Activated CD4-positive, alpha-beta T cell treated with anti-CD3 and anti-CD28 coated beads for 24 hours (primary cell): ENCODE measurements at regions not wholly inside any gene's neighbourhood (a gene's known extent, or its start where the extent isn't known, plus 50 kb on each side); places are given as distances from the start of the nearest gene placed in this dataset.
"Not testable (repeated sequence)": the region's sequence is repeated elsewhere in the genome, so short reads cannot be mapped to it uniquely, and the experiment has no call there.

Source experiments
- DNase-seq, 2 donors: peaks; one replicate each; pipeline ENCODE4 v3.0.0-alpha.2; 2020; ENCODE audit warnings: low read depth in 2 of 2

DNA sequence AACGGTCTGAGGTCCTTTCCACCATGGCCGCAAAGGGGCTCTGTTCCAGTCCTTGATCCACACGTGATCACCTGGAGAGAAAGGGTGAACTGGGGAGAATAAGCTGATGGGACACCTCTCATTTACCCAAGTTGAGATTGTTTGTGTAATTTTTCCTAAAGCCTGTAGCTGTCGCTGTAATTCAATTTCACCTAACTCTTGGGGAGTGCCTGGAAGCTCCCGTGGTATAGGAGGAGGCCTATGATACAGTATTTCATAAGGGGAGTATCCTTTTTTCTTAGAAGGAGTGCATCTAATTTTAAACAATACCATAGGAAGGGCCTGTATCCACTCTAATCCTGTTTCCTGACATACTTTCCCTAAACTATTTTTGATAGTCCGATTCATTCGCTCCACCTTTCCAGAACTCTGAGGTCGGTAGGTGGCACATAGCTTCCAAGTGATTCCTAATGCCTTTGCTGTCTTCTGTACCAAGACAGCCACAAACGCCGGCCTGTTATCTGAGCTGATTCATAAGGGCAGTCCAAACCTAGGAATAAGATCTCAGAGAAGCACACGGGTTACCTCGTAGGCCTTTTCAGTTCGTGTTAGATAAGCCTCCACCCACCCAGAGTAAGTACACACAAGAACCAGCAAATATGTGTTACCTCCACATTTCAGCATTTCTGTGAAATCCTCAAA, 78.9 kb upstream of the VEPH1 start:
- not testable (repeated sequence) for DNase-seq

- no peak for DNase-seq
Observed at GRCh38 chr3:157581371-157581770, 78.2 kb upstream of the VEPH1 start.

DNA sequence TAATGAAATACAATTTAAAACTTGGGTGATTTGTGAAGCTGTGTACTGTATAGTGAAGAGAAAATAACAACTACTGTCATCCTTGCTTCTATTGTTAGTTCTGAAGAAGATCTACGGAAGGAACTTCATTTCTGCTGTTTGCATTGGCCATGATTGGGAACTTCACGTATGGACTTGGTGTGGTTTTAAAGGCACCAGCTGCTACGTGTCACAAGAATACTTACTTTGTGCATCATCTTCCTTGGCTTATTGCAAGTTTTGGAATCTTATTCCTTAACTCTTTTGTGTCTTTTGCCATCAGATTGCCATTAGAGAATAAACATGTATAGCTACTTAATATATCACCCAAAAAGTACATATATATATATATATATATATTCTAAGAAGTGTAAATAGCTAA, 75.0 kb upstream of the VEPH1 start:
- no peak for DNase-seq

GRCh38 chr3:157574531-157574930, 71.3 kb upstream of the VEPH1 start:
- no peak for DNase-seq

GRCh38 chr3:157573780-157574378, 70.7 kb upstream of the VEPH1 start:
- DNase-seq: no peak

DNA sequence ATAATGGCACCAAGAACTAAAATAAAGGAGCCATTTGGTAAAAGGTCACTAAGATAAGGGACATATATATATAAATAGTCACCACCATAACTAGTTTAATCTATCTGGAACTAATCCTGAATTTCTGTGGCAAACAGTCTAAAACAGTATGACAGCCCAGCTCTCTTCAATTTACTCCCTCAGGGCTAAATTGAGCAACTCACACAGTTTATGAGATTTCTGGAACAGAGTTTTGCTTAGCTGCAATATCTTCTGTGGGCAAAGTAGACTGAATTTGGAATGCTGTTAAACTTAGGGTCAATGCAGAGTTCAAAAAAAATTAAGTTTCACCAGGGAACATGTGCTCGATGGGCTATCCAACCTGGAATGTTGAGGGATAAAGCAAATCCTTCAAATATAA, 70.1 kb upstream of the VEPH1 start:
- no peak for DNase-seq

- DNase-seq: peak in 1 of 2 donors; percentile 10
Observed at GRCh38 chr3:157572559-157573270, 69.5 kb upstream of the VEPH1 start.

DNA sequence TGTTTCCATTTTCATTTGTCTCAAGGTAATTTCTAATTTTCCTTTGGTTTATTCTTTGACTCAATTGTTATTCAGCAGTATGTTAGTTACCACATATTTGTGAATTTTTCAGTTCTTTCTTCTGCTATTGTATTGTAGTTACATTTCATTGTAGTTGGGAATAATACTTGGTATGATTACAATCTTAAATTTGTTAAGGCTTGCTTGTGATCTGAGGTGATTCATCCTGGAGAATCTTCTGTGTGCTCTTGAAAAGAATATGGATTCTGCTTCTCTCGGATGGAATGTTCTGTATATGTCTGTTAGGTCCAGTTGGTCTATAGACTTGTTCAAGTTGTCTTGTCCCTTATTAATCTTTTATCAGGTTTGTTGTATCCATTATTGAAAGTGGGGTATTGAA, 63.4 kb upstream of the VEPH1 start:
- DNase-seq: no peak

GRCh38 chr3:157559401-157559800, 56.2 kb upstream of the VEPH1 start:
- DNase-seq: no peak
